ENCODE measurements at regions not wholly inside any gene's neighbourhood (a gene's known extent, or its start where the extent isn't known, plus 50 kb on each side); places are given as distances from the start of the nearest gene placed in this dataset.
A peak's percentile ranks its signal among the peaks of the same experiment; 100 is the strongest.
"Not testable (repeated sequence)": the region's sequence is repeated elsewhere in the genome, so short reads cannot be mapped to it uniquely, and the experiment has no call there.

DNA sequence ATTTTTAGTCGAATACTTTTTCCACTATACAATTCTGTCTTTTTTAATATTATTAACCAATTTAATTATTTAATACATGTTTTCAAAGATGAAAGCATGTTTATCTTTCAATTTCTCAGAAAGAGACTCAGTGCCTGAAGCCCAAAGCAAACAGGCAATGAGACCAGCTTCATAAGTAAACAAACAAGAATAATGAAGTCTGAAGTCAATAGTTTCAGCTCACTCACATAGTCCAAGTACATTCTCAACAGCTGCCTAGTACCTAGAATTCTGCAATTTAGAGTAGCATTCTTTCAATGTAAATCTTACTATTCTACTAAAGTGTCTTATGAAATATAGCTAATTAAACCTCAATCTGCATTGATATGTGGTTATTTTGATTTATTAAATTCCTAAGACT lies 626.5 kb upstream of the NRSN1 start:
- no peak for DNase-seq (ENCODE audit: low read depth, low spot score)

DNA sequence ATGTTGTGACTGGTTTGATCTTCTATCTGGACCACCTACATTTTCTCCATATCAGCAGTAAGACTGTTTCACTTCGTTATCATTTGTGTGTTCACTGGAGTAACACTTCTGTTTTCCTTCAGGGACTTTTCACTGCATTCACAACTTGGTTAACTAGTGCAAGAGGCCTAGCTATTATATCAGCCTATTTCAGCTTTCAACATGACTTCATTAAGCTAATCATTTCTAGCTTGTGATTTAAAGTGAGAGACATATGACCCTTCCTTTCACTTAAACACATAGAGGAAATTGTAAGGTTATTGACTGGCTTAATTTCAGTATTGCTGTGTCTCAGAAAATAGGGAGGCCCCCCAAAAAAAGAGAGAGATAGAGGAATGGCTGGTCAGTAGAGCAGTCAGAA lies 622.8 kb upstream of the NRSN1 start:
- no peak for DNase-seq (ENCODE audit: low read depth, low spot score)

- DNase-seq (ENCODE audit: low read depth, low spot score) = peak; percentile 4
These were observed 621.0 kb upstream of the NRSN1 start for GRCh38 chr6:23505026-23505425.

GRCh38 chr6:23510778-23511510 lies 615.1 kb upstream of the NRSN1 start:
- no peak for DNase-seq (ENCODE audit: low read depth, low spot score)

DNA sequence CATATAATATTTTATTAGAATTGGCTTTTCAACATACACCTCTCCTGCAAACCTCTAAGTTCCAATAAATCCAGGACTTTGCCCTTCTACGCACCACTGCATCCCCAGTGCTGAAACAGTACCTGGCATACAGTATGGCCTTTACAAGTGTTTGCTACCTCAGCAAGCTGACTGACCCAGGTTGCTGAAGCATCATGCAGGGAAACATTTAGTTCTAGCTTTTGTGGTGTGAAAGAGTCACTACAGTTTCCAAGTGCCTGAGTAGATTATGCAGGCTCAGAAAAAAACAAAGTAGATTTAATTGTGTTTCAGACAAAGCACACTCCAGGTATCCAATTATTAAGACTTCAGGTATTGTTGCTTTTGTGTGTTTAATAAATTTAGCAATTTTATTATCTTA lies 614.2 kb upstream of the NRSN1 start:
- no peak for DNase-seq (ENCODE audit: low read depth, low spot score)

- no peak for DNase-seq (ENCODE audit: low read depth, low spot score)
These were observed 607.7 kb upstream of the NRSN1 start for GRCh38 chr6:23518294-23518693.

DNA sequence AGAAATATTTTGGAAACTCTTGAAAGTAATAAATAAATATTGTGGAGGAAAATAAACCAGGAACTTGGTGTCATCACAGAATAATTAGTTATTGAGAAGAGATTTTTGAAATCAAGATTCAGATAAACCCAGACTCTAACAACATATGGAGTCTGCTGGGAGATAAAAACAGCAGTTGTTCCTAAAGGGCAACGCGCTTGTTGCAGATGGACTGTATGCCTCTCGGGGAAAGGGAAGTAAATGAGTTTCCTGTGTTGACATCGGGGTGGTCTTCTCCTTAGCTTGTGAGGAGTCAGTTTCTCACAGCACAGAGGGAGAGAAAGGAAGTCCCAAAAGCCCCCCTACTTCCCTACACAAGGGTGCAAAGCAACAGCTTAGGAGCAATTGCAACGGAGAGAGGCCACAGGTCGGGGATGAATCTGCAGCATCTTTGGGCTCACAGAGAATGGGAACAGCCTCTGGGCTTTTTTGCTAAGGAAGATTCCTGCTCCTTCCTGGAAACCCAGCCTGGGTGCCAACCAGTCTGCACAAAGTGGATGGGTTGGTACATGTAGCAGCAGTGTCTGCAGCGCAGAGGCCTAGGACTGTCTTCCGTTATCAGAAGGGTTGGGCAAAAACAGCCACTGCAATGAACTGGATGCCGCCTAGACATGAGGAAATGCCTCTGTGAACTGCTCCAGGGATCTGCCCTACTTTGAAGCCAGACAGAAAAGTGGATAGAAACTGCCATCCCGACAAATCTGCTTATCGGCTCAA lies 603.0 kb upstream of the NRSN1 start:
- DNase-seq (ENCODE audit: low read depth, low spot score) = no peak

DNA sequence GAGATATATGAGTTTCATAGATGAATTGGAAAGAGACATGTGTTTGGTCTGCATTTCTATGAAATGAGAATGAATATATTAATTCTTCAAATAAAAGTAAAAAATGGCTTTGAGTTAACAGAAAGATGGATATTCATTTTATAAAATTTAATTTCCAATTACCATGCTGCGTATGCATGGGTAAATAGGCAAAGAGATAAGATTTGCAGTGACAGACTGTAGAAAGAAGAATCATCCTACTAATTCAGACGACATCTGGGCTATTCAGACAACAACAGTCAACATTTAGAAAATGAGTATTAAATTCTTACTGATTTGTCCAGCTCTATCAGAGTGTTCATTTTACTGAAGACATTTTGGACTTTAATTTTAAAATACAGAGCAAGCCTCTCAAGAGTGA lies 602.2 kb upstream of the NRSN1 start:
- no peak for DNase-seq (ENCODE audit: low read depth, low spot score)

DNA sequence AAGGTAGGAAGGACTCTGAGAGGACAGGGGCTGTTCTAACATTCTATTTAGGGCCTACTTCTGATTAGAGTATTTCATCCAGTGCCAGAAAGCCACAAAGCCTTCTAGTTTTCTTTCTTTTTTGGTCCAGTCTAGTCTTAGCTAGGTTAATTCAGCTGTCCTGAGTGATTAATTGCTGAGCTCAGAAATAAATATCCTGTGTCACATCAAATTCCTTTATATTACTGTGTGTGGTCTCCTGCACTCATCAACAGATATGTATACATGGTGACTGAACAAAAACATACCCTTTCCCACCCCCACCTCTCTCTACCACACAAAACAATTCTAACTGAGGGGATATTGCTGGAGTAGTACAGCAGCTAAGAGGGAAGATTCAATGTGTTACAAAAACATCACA lies 601.5 kb upstream of the NRSN1 start:
- peak; percentile 37 for DNase-seq (ENCODE audit: low read depth, low spot score)

GRCh38 chr6:23526526-23526925 lies 599.5 kb upstream of the NRSN1 start:
- no peak for DNase-seq (ENCODE audit: low read depth, low spot score)

DNA sequence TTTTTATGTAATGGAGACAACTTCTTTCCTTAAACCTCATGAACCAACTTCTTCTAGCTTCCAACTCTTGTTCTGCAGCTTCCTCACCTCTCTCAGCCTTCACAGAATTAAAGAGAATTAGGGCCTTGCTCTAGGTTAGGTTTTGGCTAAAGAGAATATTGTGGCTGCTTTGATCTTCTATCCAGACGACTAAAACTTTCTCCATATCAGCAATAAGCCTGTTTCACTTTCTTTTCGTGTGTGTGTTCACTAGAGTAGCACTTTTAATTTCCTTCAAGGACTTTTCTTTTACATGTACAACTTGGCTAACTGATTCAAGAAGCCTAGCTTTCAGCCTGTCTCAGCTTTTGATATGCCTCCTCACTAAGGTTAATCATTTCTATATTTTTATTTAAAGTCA lies 596.1 kb upstream of the NRSN1 start:
- DNase-seq (ENCODE audit: low read depth, low spot score) = no peak

DNA sequence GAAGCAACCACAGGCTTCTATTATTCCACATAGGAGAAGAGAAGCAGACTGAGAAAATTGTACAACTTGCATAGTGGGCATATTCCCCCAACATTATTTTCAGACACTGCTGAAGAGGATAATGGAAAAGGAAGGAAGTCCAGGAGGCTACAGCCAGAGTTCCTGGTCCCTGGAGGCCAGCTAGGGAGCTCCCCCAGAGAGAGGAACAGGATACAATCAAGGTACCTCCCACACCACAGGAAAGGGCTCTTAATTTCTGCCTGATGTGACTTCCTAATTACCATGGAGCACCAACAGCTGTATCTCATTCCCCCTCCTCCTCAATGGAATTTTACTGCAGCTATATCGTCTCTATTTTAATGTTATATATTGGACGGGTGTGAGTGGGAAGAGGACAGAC lies 594.3 kb upstream of the NRSN1 start:
- no peak for DNase-seq (ENCODE audit: low read depth, low spot score)

- DNase-seq (ENCODE audit: low read depth, low spot score) = no peak
These were observed 593.8 kb upstream of the NRSN1 start for GRCh38 chr6:23532227-23532626.

GRCh38 chr6:23533311-23533710 lies 592.7 kb upstream of the NRSN1 start:
- no peak for DNase-seq (ENCODE audit: low read depth, low spot score)

- DNase-seq (ENCODE audit: low read depth, low spot score) = peak; percentile 12
These were observed 592.1 kb upstream of the NRSN1 start for GRCh38 chr6:23533944-23534343.

GRCh38 chr6:23534351-23534750 lies 591.7 kb upstream of the NRSN1 start:
- no peak for DNase-seq (ENCODE audit: low read depth, low spot score)

GRCh38 chr6:23535101-23535500 lies 590.9 kb upstream of the NRSN1 start:
- no peak for DNase-seq (ENCODE audit: low read depth, low spot score)

- DNase-seq (ENCODE audit: low read depth, low spot score) = no peak
These were observed 588.2 kb upstream of the NRSN1 start for GRCh38 chr6:23537828-23538227.

- peak; percentile 5 for DNase-seq (ENCODE audit: low read depth, low spot score)
These were observed 578.2 kb upstream of the NRSN1 start for GRCh38 chr6:23547851-23548250.

DNA sequence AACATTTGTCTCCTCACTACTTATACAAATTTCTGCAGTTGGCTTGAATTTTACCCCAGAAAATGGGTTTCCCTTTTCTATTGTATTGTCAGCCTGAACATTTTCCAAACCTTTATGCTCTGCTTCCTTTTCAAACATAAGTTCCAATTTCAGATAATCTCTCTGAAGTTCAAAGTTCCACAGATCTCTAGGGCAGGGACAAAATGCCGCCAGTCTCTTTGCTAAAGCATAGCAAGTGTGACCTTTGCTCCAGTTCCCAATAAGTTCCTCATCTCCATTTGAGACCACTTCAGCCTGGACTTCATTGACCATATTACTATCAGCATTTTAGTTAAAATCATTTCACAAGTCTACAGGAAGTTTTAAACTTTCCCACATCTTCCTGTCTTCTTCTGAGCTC lies 571.1 kb upstream of the NRSN1 start:
- not testable (repeated sequence) for DNase-seq (ENCODE audit: low read depth, low spot score)

DNA sequence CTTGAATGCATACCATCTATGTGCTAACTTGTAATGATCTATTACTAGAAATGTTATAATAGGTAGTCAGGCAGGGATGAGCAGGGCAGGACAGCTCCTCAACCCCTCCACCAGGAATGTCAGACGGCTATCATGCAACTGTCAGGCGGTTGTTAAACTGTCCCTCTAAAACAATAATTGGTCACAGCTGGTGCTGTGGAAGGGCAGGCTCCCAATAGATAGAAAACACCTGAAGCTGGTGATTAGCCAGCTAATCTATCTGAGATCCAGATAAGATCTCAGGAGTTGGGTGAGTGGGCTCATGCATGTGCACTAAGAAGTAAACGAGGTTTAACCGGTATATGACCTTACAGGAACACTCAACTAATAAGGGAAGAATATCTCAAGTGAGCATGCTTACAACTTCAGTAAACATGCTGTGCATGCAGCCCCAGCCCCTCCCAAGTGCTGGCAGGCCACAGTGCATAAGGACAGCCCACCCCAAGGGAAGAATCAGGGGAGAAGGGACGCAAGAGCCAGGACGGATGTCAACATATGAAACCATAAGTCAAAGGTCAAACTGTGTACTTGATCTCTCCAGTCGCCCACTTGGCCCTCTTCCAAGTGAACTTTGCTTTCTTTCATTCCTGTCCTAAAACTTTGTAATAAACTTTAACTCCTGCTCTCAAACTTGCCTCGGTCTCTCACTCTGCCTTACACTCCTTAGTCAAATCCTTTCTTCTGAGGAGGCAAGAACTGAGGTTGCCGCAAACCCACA lies 566.2 kb upstream of the NRSN1 start:
- no peak for DNase-seq (ENCODE audit: low read depth, low spot score)

DNA sequence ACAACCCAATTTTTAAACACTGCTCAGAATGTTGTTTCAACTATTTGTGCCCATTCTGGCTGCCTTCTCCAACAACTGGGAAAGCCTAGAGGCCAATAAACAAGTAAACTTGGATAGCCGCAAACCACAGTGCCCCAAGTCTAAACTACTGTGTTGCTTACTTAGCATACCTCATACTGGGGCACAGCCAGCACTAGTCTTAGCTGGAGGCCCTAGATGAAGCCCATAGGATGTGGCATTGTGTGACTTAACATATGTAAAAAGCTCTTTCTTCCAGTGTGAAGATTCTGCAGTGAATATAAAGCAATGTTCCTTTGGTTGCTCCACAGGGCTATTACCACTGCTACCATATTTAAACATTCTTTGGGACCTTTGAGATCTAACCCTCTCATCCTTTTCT lies 564.3 kb upstream of the NRSN1 start:
- no peak for DNase-seq (ENCODE audit: low read depth, low spot score)

GRCh38 chr6:23562554-23562953 lies 563.5 kb upstream of the NRSN1 start:
- no peak for DNase-seq (ENCODE audit: low read depth, low spot score)

Measured in astrocyte of the hippocampus (primary cell).